ENCODE measurements at regions not wholly inside any gene's neighbourhood (a gene's known extent, or its start where the extent isn't known, plus 50 kb on each side); places are given as distances from the start of the nearest gene placed in this dataset.

DNA sequence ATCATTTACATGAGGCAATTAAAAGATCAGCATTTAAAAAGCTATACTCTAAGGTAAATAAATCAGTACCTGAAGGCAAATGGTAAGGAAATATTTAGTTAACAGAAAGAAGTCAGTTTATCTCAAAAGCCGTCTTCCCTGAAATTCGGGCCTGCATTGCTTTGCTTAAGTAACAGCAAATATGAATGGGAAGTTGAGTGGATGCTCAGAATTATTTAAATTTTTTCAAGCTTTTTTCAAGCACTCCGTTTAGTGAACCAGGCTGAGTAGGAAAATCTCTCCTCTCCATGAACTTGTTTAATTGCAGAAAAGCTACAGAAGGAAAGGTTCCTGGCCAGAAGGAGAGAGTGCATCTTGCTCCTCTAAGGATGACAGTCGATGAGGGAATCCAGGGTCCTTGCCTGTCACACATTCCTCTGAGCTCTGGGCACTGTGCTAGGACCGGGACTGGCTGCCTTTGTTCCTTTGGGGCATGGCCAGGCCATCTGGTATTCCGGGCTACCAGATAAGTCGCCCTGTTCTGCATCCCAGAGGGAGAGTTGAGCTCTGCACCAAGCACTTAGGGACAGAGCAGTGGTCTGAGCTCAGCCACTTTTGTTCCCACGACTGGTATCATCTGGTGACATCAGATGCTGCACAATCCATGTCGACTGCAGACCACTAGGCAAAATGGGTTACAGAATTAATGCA lies 77.6 kb downstream of the RIN2 start:
- no peak overlapping the region for H2AFZ ChIP-seq (ENCODE audit: low read depth, low read length)
- H3K36me3 ChIP-seq (ENCODE audit: control insufficient read depth in 1 of 2, insufficient read depth in 2 of 2, low read depth in 1 of 2, low read length in 2 of 2) = peaks cover 10 to 18% of the 10 kb centered on the region in 2 experiments
- H3K4me2 ChIP-seq (ENCODE audit: low read length, poor library complexity, severe bottlenecking) = no peak overlapping the region
- peak overlapping the region; percentile 47 to 64 for H3K4ac ChIP-seq (ENCODE audit: low read depth in 1 of 2, low read length in 2 of 2)
- DNase-seq = no peak
- no peak overlapping the region for H3K9ac ChIP-seq (ENCODE audit: low read length)
- peak overlapping the region; percentile 52 to 88 for H3K18ac ChIP-seq (ENCODE audit: low read depth in 1 of 2, low read length in 2 of 2)
- H4K8ac ChIP-seq (ENCODE audit: low read length) = peak overlapping the region; percentile 52
- no peak overlapping the region for H2BK120ac ChIP-seq (ENCODE audit: low read depth, low read length)
- no peaks in the 10 kb centered on the region for H3K27me3 ChIP-seq (ENCODE audit: control insufficient read depth in 1 of 2, insufficient read depth in 1 of 2, low read length in 2 of 2)
- H3K27ac ChIP-seq (ENCODE audit: low read length, poor library complexity, severe bottlenecking) = no peak overlapping the region
- H3K14ac ChIP-seq (ENCODE audit: low read length in 2 of 2) = peak overlapping the region in 1 of 2 experiments; percentile 89
- no peaks in the 10 kb centered on the region for H3K9me3 ChIP-seq (ENCODE audit: control insufficient read depth, low read length)
- 39% methylated on average over 8 of the region's 9 CpGs for WGBS
- peak overlapping the region; percentile 86 to 94 for H2BK12ac ChIP-seq (ENCODE audit: low read length in 2 of 2)
- no peak overlapping the region for H2BK5ac ChIP-seq (ENCODE audit: low read depth, low read length, poor library complexity, severe bottlenecking)
- H2AK5ac ChIP-seq (ENCODE audit: low read length, severe bottlenecking) = no peak overlapping the region
- H3K23ac ChIP-seq (ENCODE audit: low read length in 2 of 2) = no peak overlapping the region
- H4K91ac ChIP-seq (ENCODE audit: low read length) = peak overlapping the region; percentile 25
- H3K4me1 ChIP-seq (ENCODE audit: control insufficient read depth, insufficient read depth, low read depth, low read length) = peaks cover 22% of the 10 kb centered on the region
- no peak overlapping the region for H3K4me3 ChIP-seq (ENCODE audit: insufficient read depth in 1 of 2, low read depth in 1 of 2, low read length in 2 of 2)
- peaks cover 8% of the 10 kb centered on the region for H3K79me1 ChIP-seq (replicated peaks; ENCODE audit: low read length, poor library complexity, severe bottlenecking)
- no peak overlapping the region for H2BK15ac ChIP-seq (ENCODE audit: low read depth, poor library complexity, severe bottlenecking)

GRCh38 chr20:19838468-19838867 lies 80.4 kb downstream of the RIN2 start:
- Histone ChIP-seq H3K27ac (ENCODE audit: low read length, poor library complexity, severe bottlenecking) (no peak overlapping the region), H2AFZ (ENCODE audit: low read depth, low read length) (no peak overlapping the region), H3K14ac (ENCODE audit: low read length in 2 of 2) (no peak overlapping the region), H3K27me3 (ENCODE audit: control insufficient read depth in 1 of 2, insufficient read depth in 1 of 2, low read length in 2 of 2) (no peaks in the 10 kb centered on the region), H4K91ac (ENCODE audit: low read length) (no peak overlapping the region), H2BK5ac (ENCODE audit: low read depth, low read length, poor library complexity, severe bottlenecking) (no peak overlapping the region), H3K4ac (ENCODE audit: low read depth in 1 of 2, low read length in 2 of 2) (no peak overlapping the region), H3K79me1 (replicated peaks; ENCODE audit: low read length, poor library complexity, severe bottlenecking) (peaks cover 6% of the 10 kb centered on the region), H3K9ac (ENCODE audit: low read length) (no peak overlapping the region), H2BK15ac (ENCODE audit: low read depth, poor library complexity, severe bottlenecking) (peak overlapping the region; percentile 49), H3K4me1 (ENCODE audit: control insufficient read depth, insufficient read depth, low read depth, low read length) (peaks cover 10% of the 10 kb centered on the region), H2AK5ac (ENCODE audit: low read length, severe bottlenecking) (no peak overlapping the region), H3K18ac (ENCODE audit: low read depth in 1 of 2, low read length in 2 of 2) (no peak overlapping the region), H2BK120ac (ENCODE audit: low read depth, low read length) (no peak overlapping the region), H3K23ac (ENCODE audit: low read length in 2 of 2) (no peak overlapping the region), H3K4me3 (ENCODE audit: insufficient read depth in 1 of 2, low read depth in 1 of 2, low read length in 2 of 2) (no peak overlapping the region), H2BK12ac (ENCODE audit: low read length in 2 of 2) (no peak overlapping the region), H4K8ac (ENCODE audit: low read length) (no peak overlapping the region), H3K4me2 (ENCODE audit: low read length, poor library complexity, severe bottlenecking) (no peak overlapping the region), H3K9me3 (ENCODE audit: control insufficient read depth, low read length) (peaks cover 16% of the 10 kb centered on the region), H3K36me3 (ENCODE audit: control insufficient read depth in 1 of 2, insufficient read depth in 2 of 2, low read depth in 1 of 2, low read length in 2 of 2) (peaks cover 11 to 14% of the 10 kb centered on the region in 2 experiments)
- DNase-seq = no peak
- WGBS = 100% methylated on average over 4 of the region's 5 CpGs

DNA sequence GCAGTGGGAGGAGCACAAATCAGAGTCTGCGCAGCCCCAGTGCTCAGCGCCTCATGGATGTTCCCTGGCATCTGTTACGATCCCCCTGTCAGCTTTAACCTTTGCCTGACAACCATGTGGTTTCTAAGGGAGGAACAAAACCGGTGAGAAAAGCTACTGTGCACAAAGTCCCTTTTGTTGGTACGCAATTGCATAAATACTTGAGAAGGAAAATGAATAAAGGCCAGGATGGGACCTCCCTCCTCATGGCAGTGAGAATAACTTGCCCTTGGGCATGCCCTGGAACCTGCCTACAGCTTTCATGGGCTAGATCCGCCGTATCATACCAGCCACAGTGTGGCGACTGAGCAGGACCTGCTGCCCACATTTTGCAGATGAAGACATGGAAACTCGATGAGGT lies 81.0 kb downstream of the RIN2 start:
- WGBS = 95% methylated on average over 9 of the region's 9 CpGs

DNA sequence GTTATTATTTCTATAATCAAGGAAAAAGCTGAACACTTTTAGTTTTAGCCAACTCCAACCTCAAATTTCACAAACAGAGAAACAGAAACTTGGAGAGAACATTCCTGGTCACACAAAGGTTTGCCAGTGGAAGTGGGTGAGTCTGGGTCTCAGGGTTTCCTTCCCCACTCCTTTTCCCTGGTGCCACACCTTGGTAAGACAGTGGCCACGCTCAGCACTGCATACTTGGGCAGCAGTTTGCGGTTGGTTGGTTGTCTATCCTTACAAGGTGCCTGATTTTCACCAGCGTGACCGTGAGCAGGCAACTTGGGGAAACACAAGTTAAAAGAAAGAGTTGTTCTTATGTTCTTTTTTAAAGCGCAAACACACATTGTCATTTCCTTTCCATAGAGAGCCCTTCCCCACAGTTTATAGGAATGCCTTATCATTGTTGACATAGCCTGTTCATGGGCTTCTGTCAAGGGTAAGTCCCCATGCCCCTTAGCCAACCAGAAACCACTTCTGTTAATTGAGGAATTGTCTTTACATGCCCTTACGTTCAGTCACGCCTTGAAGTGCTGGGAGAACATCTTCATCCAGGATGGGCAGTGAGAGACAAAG lies 82.2 kb downstream of the RIN2 start:
- H2BK15ac ChIP-seq (ENCODE audit: low read depth, poor library complexity, severe bottlenecking) = no peak overlapping the region
- H3K4me1 ChIP-seq (ENCODE audit: control insufficient read depth, insufficient read depth, low read depth, low read length) = peaks cover 2% of the 10 kb centered on the region
- H3K18ac ChIP-seq (ENCODE audit: low read depth in 1 of 2, low read length in 2 of 2) = no peak overlapping the region
- H3K9me3 ChIP-seq (ENCODE audit: control insufficient read depth, low read length) = peaks cover 16% of the 10 kb centered on the region
- no peak overlapping the region for H3K27ac ChIP-seq (ENCODE audit: low read length, poor library complexity, severe bottlenecking)
- no peak overlapping the region for H4K91ac ChIP-seq (ENCODE audit: low read length)
- no peak for DNase-seq
- H4K8ac ChIP-seq (ENCODE audit: low read length) = no peak overlapping the region
- no peaks in the 10 kb centered on the region for H3K27me3 ChIP-seq (ENCODE audit: control insufficient read depth in 1 of 2, insufficient read depth in 1 of 2, low read length in 2 of 2)
- H3K79me1 ChIP-seq (replicated peaks; ENCODE audit: low read length, poor library complexity, severe bottlenecking) = peaks cover 6% of the 10 kb centered on the region
- no peak overlapping the region for H3K9ac ChIP-seq (ENCODE audit: low read length)
- H2AK5ac ChIP-seq (ENCODE audit: low read length, severe bottlenecking) = no peak overlapping the region
- no peak overlapping the region for H3K23ac ChIP-seq (ENCODE audit: low read length in 2 of 2)
- H2BK5ac ChIP-seq (ENCODE audit: low read depth, low read length, poor library complexity, severe bottlenecking) = no peak overlapping the region
- no peak overlapping the region for H2AFZ ChIP-seq (ENCODE audit: low read depth, low read length)
- peaks cover 11 to 14% of the 10 kb centered on the region in 2 experiments for H3K36me3 ChIP-seq (ENCODE audit: control insufficient read depth in 1 of 2, insufficient read depth in 2 of 2, low read depth in 1 of 2, low read length in 2 of 2)
- H3K4me3 ChIP-seq (ENCODE audit: insufficient read depth in 1 of 2, low read depth in 1 of 2, low read length in 2 of 2) = no peak overlapping the region
- no peak overlapping the region for H3K4me2 ChIP-seq (ENCODE audit: low read length, poor library complexity, severe bottlenecking)
- H2BK12ac ChIP-seq (ENCODE audit: low read length in 2 of 2) = no peak overlapping the region
- no peak overlapping the region for H3K4ac ChIP-seq (ENCODE audit: low read depth in 1 of 2, low read length in 2 of 2)
- no peak overlapping the region for H2BK120ac ChIP-seq (ENCODE audit: low read depth, low read length)
- no peak overlapping the region for H3K14ac ChIP-seq (ENCODE audit: low read length in 2 of 2)
- WGBS = 92% methylated on average over 7 of the region's 7 CpGs

More for the DNA sequence above, 81.0 kb downstream of the RIN2 start:
- Histone ChIP-seq H3K9ac (ENCODE audit: low read length) (no peak overlapping the region), H3K36me3 (ENCODE audit: control insufficient read depth in 1 of 2, insufficient read depth in 2 of 2, low read depth in 1 of 2, low read length in 2 of 2) (peaks cover 11 to 14% of the 10 kb centered on the region in 2 experiments), H2BK12ac (ENCODE audit: low read length in 2 of 2) (no peak overlapping the region), H2BK5ac (ENCODE audit: low read depth, low read length, poor library complexity, severe bottlenecking) (no peak overlapping the region), H3K27me3 (ENCODE audit: control insufficient read depth in 1 of 2, insufficient read depth in 1 of 2, low read length in 2 of 2) (no peaks in the 10 kb centered on the region), H3K23ac (ENCODE audit: low read length in 2 of 2) (no peak overlapping the region), H3K14ac (ENCODE audit: low read length in 2 of 2) (no peak overlapping the region), H3K18ac (ENCODE audit: low read depth in 1 of 2, low read length in 2 of 2) (peak overlapping the region in 1 of 2 experiments; percentile 9), H4K91ac (ENCODE audit: low read length) (no peak overlapping the region), H4K8ac (ENCODE audit: low read length) (no peak overlapping the region), H3K27ac (ENCODE audit: low read length, poor library complexity, severe bottlenecking) (no peak overlapping the region), H2AK5ac (ENCODE audit: low read length, severe bottlenecking) (no peak overlapping the region), H3K79me1 (replicated peaks; ENCODE audit: low read length, poor library complexity, severe bottlenecking) (peaks cover 6% of the 10 kb centered on the region), H3K4me3 (ENCODE audit: insufficient read depth in 1 of 2, low read depth in 1 of 2, low read length in 2 of 2) (no peak overlapping the region), H3K4me1 (ENCODE audit: control insufficient read depth, insufficient read depth, low read depth, low read length) (peaks cover 5% of the 10 kb centered on the region), H3K4me2 (ENCODE audit: low read length, poor library complexity, severe bottlenecking) (no peak overlapping the region), H2BK15ac (ENCODE audit: low read depth, poor library complexity, severe bottlenecking) (no peak overlapping the region), H2BK120ac (ENCODE audit: low read depth, low read length) (no peak overlapping the region), H3K4ac (ENCODE audit: low read depth in 1 of 2, low read length in 2 of 2) (no peak overlapping the region), H2AFZ (ENCODE audit: low read depth, low read length) (no peak overlapping the region), H3K9me3 (ENCODE audit: control insufficient read depth, low read length) (peaks cover 16% of the 10 kb centered on the region)
- DNase-seq = no peak
